GM12892 (cell line): ENCODE measurements at regions not wholly inside any gene's neighbourhood (a gene's known extent, or its start where the extent isn't known, plus 50 kb on each side); places are given as distances from the start of the nearest gene placed in this dataset.

Experiments used
- POLR2A ChIP-seq: IDR thresholded peaks from 2 replicates; pipeline ENCODE4 v1.6.1; 2011; ENCODE audit warnings: low read depth, low read length, control low read depth
- POLR2AphosphoS5 ChIP-seq: IDR thresholded peaks from 2 replicates; pipeline ENCODE4 v1.6.1; 2011; ENCODE audit warnings: low read depth, low read length, control low read depth
- TAF1 ChIP-seq: IDR thresholded peaks from 2 replicates; pipeline ENCODE4 v1.6.1; 2011; ENCODE audit warnings: low read depth, mild to moderate bottlenecking, control low read depth, low read length, borderline replicate concordance

DNA sequence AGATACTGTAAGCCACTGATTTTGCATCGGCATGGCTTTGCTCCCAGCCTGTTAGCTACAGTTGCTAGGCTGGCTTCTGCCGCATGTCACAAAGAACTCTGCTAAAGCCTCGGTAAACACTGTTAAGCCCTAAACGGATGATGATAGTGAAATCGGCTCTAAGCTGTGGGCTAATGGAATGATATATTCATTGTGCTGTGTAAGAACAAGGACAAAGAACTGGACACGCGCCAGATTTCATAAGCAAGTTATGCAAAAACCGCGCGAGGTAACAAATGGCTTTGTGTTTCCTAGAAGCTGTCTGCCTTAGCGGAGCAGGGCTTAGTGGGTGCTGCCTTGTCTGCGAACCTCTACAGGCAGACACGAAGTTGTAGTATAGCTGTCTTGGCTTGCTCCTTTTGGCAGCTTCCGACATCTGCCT, 331.3 kb upstream of the COBL start:
- TF ChIP-seq POLR2A (no peak), TAF1 (no peak), POLR2AphosphoS5 (no peak)
